ENCODE measurements at regions not wholly inside any gene's neighbourhood (a gene's known extent, or its start where the extent isn't known, plus 50 kb on each side); places are given as distances from the start of the nearest gene placed in this dataset.

- DNase-seq (ENCODE audit: low read depth): no peak
- no peak for TF ChIP-seq CTCF (IDR thresholded peaks at IDR 0.05; ENCODE audit: control insufficient read depth, insufficient read depth, low read depth, low read length, missing control alignments)
- H3K4me3 ChIP-seq (ENCODE audit: control insufficient read depth, low read depth, low read length): no peak overlapping the region
Observed at GRCh38 chr5:174981416-174981815, 257.0 kb downstream of the MSX2 start.

GRCh38 chr5:174980952-174981351, 256.6 kb downstream of the MSX2 start:
- no peak for TF ChIP-seq CTCF (IDR thresholded peaks at IDR 0.05; ENCODE audit: control insufficient read depth, insufficient read depth, low read depth, low read length, missing control alignments)
- H3K4me3 ChIP-seq (ENCODE audit: control insufficient read depth, low read depth, low read length): no peak overlapping the region
- DNase-seq (ENCODE audit: low read depth): no peak

GRCh38 chr5:174972291-174972690, 247.9 kb downstream of the MSX2 start:
- no peak overlapping the region for H3K4me3 ChIP-seq (ENCODE audit: control insufficient read depth, low read depth, low read length)
- no peak for TF ChIP-seq CTCF (IDR thresholded peaks at IDR 0.05; ENCODE audit: control insufficient read depth, insufficient read depth, low read depth, low read length, missing control alignments)
- no peak for DNase-seq (ENCODE audit: low read depth)

- no peak for DNase-seq (ENCODE audit: low read depth)
- TF ChIP-seq CTCF (IDR thresholded peaks at IDR 0.05; ENCODE audit: control insufficient read depth, insufficient read depth, low read depth, low read length, missing control alignments): no peak
- H3K4me3 ChIP-seq (ENCODE audit: control insufficient read depth, low read depth, low read length): no peak overlapping the region
Observed at GRCh38 chr5:174971210-174971609, 246.8 kb downstream of the MSX2 start.

- no peak overlapping the region for H3K4me3 ChIP-seq (ENCODE audit: control insufficient read depth, low read depth, low read length)
- no peak for DNase-seq (ENCODE audit: low read depth)
- no peak for TF ChIP-seq CTCF (IDR thresholded peaks at IDR 0.05; ENCODE audit: control insufficient read depth, insufficient read depth, low read depth, low read length, missing control alignments)
Observed at GRCh38 chr5:174970502-174970901, 246.1 kb downstream of the MSX2 start.

GRCh38 chr5:174953871-174954270, 229.5 kb downstream of the MSX2 start:
- TF ChIP-seq CTCF (IDR thresholded peaks at IDR 0.05; ENCODE audit: control insufficient read depth, insufficient read depth, low read depth, low read length, missing control alignments): no peak
- no peak overlapping the region for H3K4me3 ChIP-seq (ENCODE audit: control insufficient read depth, low read depth, low read length)
- no peak for DNase-seq (ENCODE audit: low read depth)

Data from AG09309 (cell line).